Cerebellar cortex (tissue), 1 donor: ENCODE measurements at regions not wholly inside any gene's neighbourhood (a gene's known extent, or its start where the extent isn't known, plus 50 kb on each side); places are given as distances from the start of the nearest gene placed in this dataset.
"Not testable (repeated sequence)": the region's sequence is repeated elsewhere in the genome, so short reads cannot be mapped to it uniquely, and the experiment has no call there.

ENCODE experiments used
- DNase-seq: peaks from one replicate; pipeline ENCODE4 v3.0.0-alpha.2; 2015; ENCODE audit warnings: low spot score

- DNase-seq: no peak
These were observed 72.1 kb upstream of the EPB41L1 start for GRCh38 chr20:36082315-36082915.

GRCh38 chr20:36083200-36083599 lies 71.3 kb upstream of the EPB41L1 start:
- not testable (repeated sequence) for DNase-seq

GRCh38 chr20:36084356-36084755 lies 70.2 kb upstream of the EPB41L1 start:
- no peak for DNase-seq

GRCh38 chr20:36084897-36085613 lies 69.5 kb upstream of the EPB41L1 start:
- DNase-seq: no peak

- peak; percentile 40 for DNase-seq
These were observed 68.8 kb upstream of the EPB41L1 start for GRCh38 chr20:36085686-36086267.

- no peak for DNase-seq
These were observed 67.8 kb upstream of the EPB41L1 start for GRCh38 chr20:36086767-36087166.

GRCh38 chr20:36090223-36090622 lies 64.3 kb upstream of the EPB41L1 start:
- DNase-seq: no peak

GRCh38 chr20:36091561-36092397 lies 62.8 kb upstream of the EPB41L1 start:
- no peak for DNase-seq

GRCh38 chr20:36092398-36093024 lies 62.0 kb upstream of the EPB41L1 start:
- no peak for DNase-seq

- peak; percentile 66 for DNase-seq
These were observed 61.3 kb upstream of the EPB41L1 start for GRCh38 chr20:36093025-36093803.

GRCh38 chr20:36093804-36094145 lies 60.8 kb upstream of the EPB41L1 start:
- DNase-seq: peak; percentile 62

GRCh38 chr20:36094497-36094896 lies 60.0 kb upstream of the EPB41L1 start:
- peak; percentile 76 for DNase-seq

- DNase-seq: no peak
These were observed 58.1 kb upstream of the EPB41L1 start for GRCh38 chr20:36096435-36096834.

- no peak for DNase-seq
These were observed 57.0 kb upstream of the EPB41L1 start for GRCh38 chr20:36097337-36098151.

- no peak for DNase-seq
These were observed 56.2 kb upstream of the EPB41L1 start for GRCh38 chr20:36098364-36098763.

GRCh38 chr20:36099106-36099505 lies 55.4 kb upstream of the EPB41L1 start:
- no peak for DNase-seq

- no peak for DNase-seq
These were observed 53.3 kb upstream of the EPB41L1 start for GRCh38 chr20:36101192-36101591.

GRCh38 chr20:36102306-36102705 lies 52.2 kb upstream of the EPB41L1 start:
- no peak for DNase-seq

- no peak for DNase-seq
These were observed 51.5 kb upstream of the EPB41L1 start for GRCh38 chr20:36102809-36103596.

- no peak for DNase-seq
These were observed 50.3 kb upstream of the EPB41L1 start for GRCh38 chr20:36104244-36104643.
